Fibroblast of lung (primary cell): ENCODE measurements at regions not wholly inside any gene's neighbourhood (a gene's known extent, or its start where the extent isn't known, plus 50 kb on each side); places are given as distances from the start of the nearest gene placed in this dataset.

Source experiments
- DNase-seq, 2 donors: peaks; one replicate each; pipeline versions ENCODE4 v3.0.0 to v3.0.0-alpha.2; 2010; ENCODE audit warnings: low read depth in 2 of 2
- H2AFZ ChIP-seq: 2 replicates; pipeline ENCODE4 v1.5.1; 2012; ENCODE audit warnings: low read length, control low read depth, inconsistent platforms
- H3K27ac ChIP-seq: 2 replicates; pipeline ENCODE4 v1.5.1; 2011; ENCODE audit warnings: low read length, control low read depth; ENCODE audit not compliant: insufficient read depth
- H3K27me3 ChIP-seq: 2 replicates; pipeline ENCODE4 v1.5.1; 2011; ENCODE audit warnings: mild to moderate bottlenecking, low read length; ENCODE audit not compliant: control insufficient read depth, insufficient read depth
- H3K36me3 ChIP-seq: 2 replicates; pipeline ENCODE4 v1.5.1; 2011; ENCODE audit warnings: low read length; ENCODE audit not compliant: control insufficient read depth, insufficient read depth
- H3K4me1 ChIP-seq: 2 replicates; pipeline ENCODE4 v1.5.1; 2011; ENCODE audit warnings: low read length; ENCODE audit not compliant: control insufficient read depth, insufficient read depth; ENCODE audit errors: extremely low read depth
- H3K4me2 ChIP-seq: 2 replicates; pipeline ENCODE4 v1.5.1; 2011; ENCODE audit warnings: low read length, control low read depth; ENCODE audit not compliant: insufficient read depth; ENCODE audit errors: extremely low read depth
- H3K4me3 ChIP-seq, 4 experiments: fragments of 200-600 bp in 1 of 4; sonication (generic) in 1 of 4; replicated peaks in 1 of 4; 2 replicates each; pipeline ENCODE4 v1.5.1; 2011 to 2016; ENCODE audit warnings: low read length in 4 of 4, low read depth in 3 of 4, mild to moderate bottlenecking in 3 of 4, control low read depth in 2 of 4, inconsistent platforms in 1 of 4, mixed read lengths in 1 of 4; ENCODE audit not compliant: insufficient read depth in 1 of 4; ENCODE audit errors: control extremely low read depth in 1 of 4
- H3K79me2 ChIP-seq: 2 replicates; pipeline ENCODE4 v1.5.1; 2012; ENCODE audit warnings: mild to moderate bottlenecking, low read length, inconsistent platforms; ENCODE audit not compliant: control insufficient read depth, insufficient read depth
- H3K9ac ChIP-seq: 2 replicates; pipeline ENCODE4 v1.5.1; 2011; ENCODE audit warnings: mild to moderate bottlenecking, low read length, control low read depth; ENCODE audit not compliant: insufficient read depth
- H3K9me3 ChIP-seq: 2 replicates; pipeline ENCODE4 v1.5.1; 2012; ENCODE audit warnings: low read depth, low read length; ENCODE audit not compliant: control insufficient read depth, insufficient read depth
- H4K20me1 ChIP-seq: 2 replicates; pipeline ENCODE4 v1.5.1; 2011; ENCODE audit warnings: low read length; ENCODE audit not compliant: control insufficient read depth, insufficient read depth; ENCODE audit errors: extremely low read depth
- EZH2 ChIP-seq: IDR thresholded peaks from 2 replicates; pipeline ENCODE4 v1.5.1; 2012; ENCODE audit warnings: low read length, control low read depth, mild to moderate bottlenecking; ENCODE audit errors: missing control alignments
- TF ChIP-seq, protein P1 (sequence below), 2 donors: IDR thresholded peaks in 1 of 2; conservative IDR thresholded peaks in 1 of 2; 1 replicate in 1 of 2; 2 replicates in 1 of 2; pipeline ENCODE4 v1.5.1; 2011 to 2012; ENCODE audit warnings: low read length in 2 of 2, control low read depth in 1 of 2, inconsistent platforms in 1 of 2, low read depth in 1 of 2, mild to moderate bottlenecking in 1 of 2

DNA sequence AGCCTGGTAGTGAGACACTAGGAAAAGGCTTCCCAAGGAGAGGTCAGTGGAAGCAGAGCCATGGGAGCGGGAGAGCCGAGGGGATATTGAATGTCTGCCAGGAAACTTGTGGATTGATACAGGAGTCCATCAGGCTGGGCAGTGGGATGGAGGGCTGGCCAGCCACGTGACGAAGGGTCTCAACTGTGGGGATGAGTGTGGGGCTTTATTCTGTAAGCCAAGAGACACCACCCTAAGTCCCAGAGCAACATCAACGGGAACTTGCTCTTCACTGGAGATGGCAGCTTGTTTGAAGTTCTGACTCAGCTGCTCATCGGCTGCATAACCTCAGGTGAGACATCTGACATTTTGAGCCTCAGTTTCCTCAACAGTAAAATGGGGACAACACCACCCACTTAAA is 197.8 kb downstream of the VRK1 start:
- DNase-seq, result no peak
- Histone ChIP-seq H4K20me1 (no peaks in the 10 kb centered on the region), H3K4me1 (no peaks in the 10 kb centered on the region), H3K27ac (no peak overlapping the region), H3K9ac (no peak overlapping the region), H3K27me3 (no peaks in the 10 kb centered on the region), H3K4me3 (no peak overlapping the region), H3K4me2 (no peak overlapping the region), H3K9me3 (no peaks in the 10 kb centered on the region), H3K36me3 (no peaks in the 10 kb centered on the region), H3K79me2 (no peaks in the 10 kb centered on the region), H2AFZ (no peak overlapping the region)
- TF ChIP-seq, protein P1, sequence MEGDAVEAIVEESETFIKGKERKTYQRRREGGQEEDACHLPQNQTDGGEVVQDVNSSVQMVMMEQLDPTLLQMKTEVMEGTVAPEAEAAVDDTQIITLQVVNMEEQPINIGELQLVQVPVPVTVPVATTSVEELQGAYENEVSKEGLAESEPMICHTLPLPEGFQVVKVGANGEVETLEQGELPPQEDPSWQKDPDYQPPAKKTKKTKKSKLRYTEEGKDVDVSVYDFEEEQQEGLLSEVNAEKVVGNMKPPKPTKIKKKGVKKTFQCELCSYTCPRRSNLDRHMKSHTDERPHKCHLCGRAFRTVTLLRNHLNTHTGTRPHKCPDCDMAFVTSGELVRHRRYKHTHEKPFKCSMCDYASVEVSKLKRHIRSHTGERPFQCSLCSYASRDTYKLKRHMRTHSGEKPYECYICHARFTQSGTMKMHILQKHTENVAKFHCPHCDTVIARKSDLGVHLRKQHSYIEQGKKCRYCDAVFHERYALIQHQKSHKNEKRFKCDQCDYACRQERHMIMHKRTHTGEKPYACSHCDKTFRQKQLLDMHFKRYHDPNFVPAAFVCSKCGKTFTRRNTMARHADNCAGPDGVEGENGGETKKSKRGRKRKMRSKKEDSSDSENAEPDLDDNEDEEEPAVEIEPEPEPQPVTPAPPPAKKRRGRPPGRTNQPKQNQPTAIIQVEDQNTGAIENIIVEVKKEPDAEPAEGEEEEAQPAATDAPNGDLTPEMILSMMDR (conservative IDR thresholded peaks at IDR 0.05 in 1 of 2, IDR thresholded peaks at IDR 0.05 in 1 of 2; ENCODE audit: low read depth in 1 of 2, low read length in 2 of 2), result no peak
- no peak for TF ChIP-seq EZH2

DNA sequence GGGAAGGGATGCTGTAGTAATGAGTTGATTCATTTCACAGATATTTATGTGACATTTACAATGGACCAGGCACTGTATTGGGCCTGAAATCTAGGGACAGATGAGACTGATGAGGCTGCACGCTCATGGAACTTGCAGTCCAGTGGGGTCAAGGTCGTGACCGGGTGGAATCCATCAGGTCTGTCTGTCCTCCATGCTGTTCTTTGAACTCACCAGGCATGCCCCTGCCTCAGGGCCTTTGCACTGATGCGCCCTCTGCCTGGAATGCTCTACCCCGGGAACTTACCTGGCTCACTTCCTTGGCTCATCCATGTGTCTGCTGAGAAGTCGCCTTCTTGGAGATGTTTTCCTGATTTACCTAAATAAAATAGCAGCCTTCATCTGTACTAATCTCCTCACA is 200.1 kb downstream of the VRK1 start:
- no peak for DNase-seq
- Histone ChIP-seq H4K20me1 (no peaks in the 10 kb centered on the region), H3K36me3 (no peaks in the 10 kb centered on the region), H3K4me3 (no peak overlapping the region), H3K9ac (no peak overlapping the region), H3K27ac (no peak overlapping the region), H3K9me3 (no peaks in the 10 kb centered on the region), H3K79me2 (no peaks in the 10 kb centered on the region), H2AFZ (no peak overlapping the region), H3K27me3 (no peaks in the 10 kb centered on the region), H3K4me2 (no peak overlapping the region), H3K4me1 (no peaks in the 10 kb centered on the region)
- TF ChIP-seq, protein P1 (conservative IDR thresholded peaks at IDR 0.05 in 1 of 2, IDR thresholded peaks at IDR 0.05 in 1 of 2; ENCODE audit: low read depth in 1 of 2, low read length in 2 of 2), result no peak
- TF ChIP-seq EZH2, result no peak

DNA sequence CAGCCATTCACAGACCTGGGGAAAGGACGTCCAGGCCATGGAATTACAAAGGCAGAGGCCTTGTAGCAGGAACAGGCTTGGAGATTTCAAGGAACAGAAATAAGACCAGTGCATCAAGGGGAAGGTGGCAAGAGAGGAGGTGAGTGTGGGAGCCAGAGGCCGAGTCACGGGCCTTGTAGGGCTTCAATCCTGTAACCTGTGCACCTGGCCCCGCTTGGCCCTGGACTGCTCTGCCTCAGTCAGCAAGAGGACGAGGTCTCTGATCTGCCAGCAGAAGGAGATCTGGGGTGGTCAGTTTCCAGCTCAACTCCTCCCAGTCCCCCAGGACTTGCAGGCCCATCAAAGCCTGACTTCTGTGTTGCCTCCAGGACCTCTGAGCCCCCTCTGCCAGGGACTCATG is 200.8 kb downstream of the VRK1 start:
- Histone ChIP-seq H3K27ac (no peak overlapping the region), H3K4me1 (no peaks in the 10 kb centered on the region), H3K79me2 (no peaks in the 10 kb centered on the region), H2AFZ (no peak overlapping the region), H3K36me3 (no peaks in the 10 kb centered on the region), H3K9ac (no peak overlapping the region), H3K27me3 (no peaks in the 10 kb centered on the region), H3K4me2 (no peak overlapping the region), H4K20me1 (no peaks in the 10 kb centered on the region), H3K4me3 (no peak overlapping the region), H3K9me3 (no peaks in the 10 kb centered on the region)
- TF ChIP-seq EZH2, result no peak
- TF ChIP-seq, protein P1 (conservative IDR thresholded peaks at IDR 0.05 in 1 of 2, IDR thresholded peaks at IDR 0.05 in 1 of 2; ENCODE audit: low read depth in 1 of 2, low read length in 2 of 2), result no peak
- DNase-seq, result no peak
